BE2C (cell line): ENCODE measurements at regions not wholly inside any gene's neighbourhood (a gene's known extent, or its start where the extent isn't known, plus 50 kb on each side); places are given as distances from the start of the nearest gene placed in this dataset.
"Not testable (repeated sequence)": the region's sequence is repeated elsewhere in the genome, so short reads cannot be mapped to it uniquely, and the experiment has no call there.

Experiments
- DNase-seq: peaks from one replicate; pipeline ENCODE4 v3.0.0-alpha.2; 2020
- H3K27me3 ChIP-seq: fragments of 250-450 bp; sonication (Bioruptor Pico); 2 replicates; pipeline ENCODE4 v1.5.1; 2020; ENCODE audit warnings: mild to moderate bottlenecking
- H3K36me3 ChIP-seq: fragments of 250-450 bp; sonication (Bioruptor Pico); 2 replicates; pipeline ENCODE4 v1.5.1; 2020; ENCODE audit warnings: mild to moderate bottlenecking
- H3K4me1 ChIP-seq: fragments of 250-450 bp; sonication (Bioruptor Pico); 2 replicates; pipeline ENCODE4 v1.5.1; 2020
- H3K4me3 ChIP-seq: 2 replicates; pipeline ENCODE4 v1.5.1; 2011; ENCODE audit warnings: low read depth, low read length
- H3K9me3 ChIP-seq: fragments of 250-450 bp; sonication (Bioruptor Pico); 2 replicates; pipeline ENCODE4 v1.5.1; 2020
- TF ChIP-seq, protein P1 (sequence below): IDR thresholded peaks from 2 replicates; pipeline ENCODE4 v1.5.1; 2012; ENCODE audit warnings: mild to moderate bottlenecking, low read depth, low read length

DNA sequence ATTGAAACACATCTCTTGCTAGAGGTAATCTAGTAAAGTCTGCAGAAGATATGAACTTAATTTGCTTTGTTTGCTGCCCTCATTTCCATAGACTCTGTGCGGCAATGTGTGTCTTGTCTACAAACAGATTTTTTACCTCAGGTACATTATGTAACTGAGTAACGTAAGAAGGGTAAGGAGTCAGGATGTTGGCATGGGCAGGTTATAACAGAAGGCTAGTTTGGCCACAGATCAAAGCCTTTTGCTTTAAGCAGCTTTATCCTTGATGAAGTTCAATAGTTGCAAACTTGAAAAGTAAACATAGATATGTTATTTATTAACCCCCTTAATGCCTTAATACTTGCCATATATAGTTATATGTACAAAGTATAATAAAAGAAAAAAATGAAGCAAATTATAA, 391.6 kb upstream of the FKBP1C start:
- DNase-seq, result no peak
- H3K9me3 ChIP-seq, result no peaks in the 10 kb centered on the region
- H3K36me3 ChIP-seq, result no peaks in the 10 kb centered on the region
- TF ChIP-seq, protein P1, sequence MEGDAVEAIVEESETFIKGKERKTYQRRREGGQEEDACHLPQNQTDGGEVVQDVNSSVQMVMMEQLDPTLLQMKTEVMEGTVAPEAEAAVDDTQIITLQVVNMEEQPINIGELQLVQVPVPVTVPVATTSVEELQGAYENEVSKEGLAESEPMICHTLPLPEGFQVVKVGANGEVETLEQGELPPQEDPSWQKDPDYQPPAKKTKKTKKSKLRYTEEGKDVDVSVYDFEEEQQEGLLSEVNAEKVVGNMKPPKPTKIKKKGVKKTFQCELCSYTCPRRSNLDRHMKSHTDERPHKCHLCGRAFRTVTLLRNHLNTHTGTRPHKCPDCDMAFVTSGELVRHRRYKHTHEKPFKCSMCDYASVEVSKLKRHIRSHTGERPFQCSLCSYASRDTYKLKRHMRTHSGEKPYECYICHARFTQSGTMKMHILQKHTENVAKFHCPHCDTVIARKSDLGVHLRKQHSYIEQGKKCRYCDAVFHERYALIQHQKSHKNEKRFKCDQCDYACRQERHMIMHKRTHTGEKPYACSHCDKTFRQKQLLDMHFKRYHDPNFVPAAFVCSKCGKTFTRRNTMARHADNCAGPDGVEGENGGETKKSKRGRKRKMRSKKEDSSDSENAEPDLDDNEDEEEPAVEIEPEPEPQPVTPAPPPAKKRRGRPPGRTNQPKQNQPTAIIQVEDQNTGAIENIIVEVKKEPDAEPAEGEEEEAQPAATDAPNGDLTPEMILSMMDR, result no peak
- H3K4me3 ChIP-seq, result no peak overlapping the region
- H3K4me1 ChIP-seq, result no peaks in the 10 kb centered on the region
- H3K27me3 ChIP-seq, result no peaks in the 10 kb centered on the region

GRCh38 chr6:62808565-62809293, 402.5 kb upstream of the FKBP1C start:
- no peaks in the 10 kb centered on the region for H3K9me3 ChIP-seq
- H3K36me3 ChIP-seq, result no peaks in the 10 kb centered on the region
- DNase-seq, result no peak
- no peaks in the 10 kb centered on the region for H3K27me3 ChIP-seq
- H3K4me1 ChIP-seq, result no peaks in the 10 kb centered on the region
- H3K4me3 ChIP-seq, result no peak overlapping the region
- TF ChIP-seq, protein P1, result no peak

DNA sequence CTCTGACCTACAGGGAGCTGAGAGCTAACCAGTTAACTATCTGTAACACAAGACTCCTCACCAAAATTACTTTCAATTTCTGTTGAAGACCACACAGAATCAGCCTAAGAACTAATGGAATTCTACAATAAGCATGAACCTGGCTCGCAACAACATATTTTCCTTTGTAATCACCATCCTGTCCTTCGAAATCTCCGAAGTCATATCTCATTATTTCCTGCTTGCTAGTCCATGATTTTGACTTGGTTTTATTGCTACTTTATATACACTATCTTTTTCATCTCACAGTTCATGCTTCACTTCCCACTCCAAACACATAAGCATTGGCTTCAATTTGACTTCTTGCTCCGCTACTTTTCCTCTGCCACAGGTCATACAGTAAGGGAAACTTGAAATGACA, 405.8 kb upstream of the FKBP1C start:
- no peak overlapping the region for H3K4me3 ChIP-seq
- H3K36me3 ChIP-seq, result no peaks in the 10 kb centered on the region
- no peaks in the 10 kb centered on the region for H3K9me3 ChIP-seq
- H3K4me1 ChIP-seq, result no peaks in the 10 kb centered on the region
- DNase-seq, result no peak
- no peaks in the 10 kb centered on the region for H3K27me3 ChIP-seq
- TF ChIP-seq, protein P1, result no peak

- no peak overlapping the region for H3K4me3 ChIP-seq
- H3K36me3 ChIP-seq, result no peaks in the 10 kb centered on the region
- no peak for DNase-seq
Observed at GRCh38 chr6:62803094-62803493, 408.2 kb upstream of the FKBP1C start.

DNA sequence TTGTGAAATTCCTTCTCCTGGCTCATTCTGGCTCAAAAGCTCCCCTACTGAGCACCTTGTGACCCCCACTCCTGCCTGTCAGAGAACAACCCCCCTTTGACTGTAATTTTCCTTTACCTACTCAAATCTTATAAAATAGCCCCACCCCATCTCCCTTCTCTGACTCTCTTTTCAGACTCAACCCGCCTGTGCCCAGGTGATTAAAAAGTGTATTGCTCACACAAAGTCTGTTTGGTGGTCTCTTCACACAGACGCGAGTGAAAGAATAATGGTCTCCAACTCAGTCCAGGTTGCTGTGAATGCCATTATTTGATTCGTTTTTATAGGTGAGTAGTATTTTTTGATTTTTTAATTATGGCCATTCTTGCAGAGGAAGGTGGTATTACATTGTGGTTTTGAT, 414.1 kb upstream of the FKBP1C start:
- no peaks in the 10 kb centered on the region for H3K4me1 ChIP-seq
- no peaks in the 10 kb centered on the region for H3K9me3 ChIP-seq
- no peak for DNase-seq
- no peaks in the 10 kb centered on the region for H3K27me3 ChIP-seq
- H3K36me3 ChIP-seq, result no peaks in the 10 kb centered on the region
- no peak overlapping the region for H3K4me3 ChIP-seq
- TF ChIP-seq, protein P1, result no peak

More at GRCh38 chr6:62803094-62803493, 408.2 kb upstream of the FKBP1C start:
- Histone ChIP-seq H3K9me3 (no peaks in the 10 kb centered on the region), H3K27me3 (no peaks in the 10 kb centered on the region), H3K4me1 (no peaks in the 10 kb centered on the region)
- TF ChIP-seq, protein P1, result no peak

GRCh38 chr6:62775427-62776022, 435.7 kb upstream of the FKBP1C start:
- no peaks in the 10 kb centered on the region for H3K9me3 ChIP-seq
- no peaks in the 10 kb centered on the region for H3K36me3 ChIP-seq
- H3K4me3 ChIP-seq, result no peak overlapping the region
- no peaks in the 10 kb centered on the region for H3K4me1 ChIP-seq
- no peak for DNase-seq
- TF ChIP-seq, protein P1, result peak; percentile 38
- H3K27me3 ChIP-seq, result no peaks in the 10 kb centered on the region

DNA sequence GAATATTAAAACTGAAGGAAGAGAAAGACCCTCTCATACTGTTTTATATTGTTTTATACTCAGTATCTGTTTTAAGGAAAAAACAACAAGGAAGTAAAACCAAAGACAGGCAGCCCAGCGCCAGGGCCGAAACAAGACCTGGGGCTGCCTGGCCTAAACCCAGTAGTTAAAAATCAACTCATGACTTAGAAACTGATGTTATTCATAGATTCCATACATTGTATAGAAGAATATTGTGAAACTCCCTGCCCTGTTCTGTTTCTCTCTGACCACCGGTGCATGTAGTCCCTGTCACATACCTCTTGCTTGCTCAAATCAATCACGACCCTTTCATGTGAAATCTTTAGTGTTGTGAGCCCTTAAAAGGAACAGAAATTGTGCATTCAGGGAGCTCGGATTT, 445.1 kb upstream of the FKBP1C start:
- H3K36me3 ChIP-seq, H3K4me3 ChIP-seq, H3K4me1 ChIP-seq, DNase-seq, H3K27me3 ChIP-seq, H3K9me3 ChIP-seq: not testable (repeated sequence)
